ENCODE measurements at regions not wholly inside any gene's neighbourhood (a gene's known extent, or its start where the extent isn't known, plus 50 kb on each side); places are given as distances from the start of the nearest gene placed in this dataset.

GRCh38 chr10:28354511-28354910 lies 51.6 kb upstream of the MPP7 start:
- 83 to 85% methylated on average over 4 of the region's 4 CpGs for WGBS, 2 donors
- no peak overlapping the region for H3K4me3 ChIP-seq (ENCODE audit: low read depth, poor library complexity, severe bottlenecking)
- DNase-seq (ENCODE audit: low spot score in 2 of 2), result no peak
- intact Hi-C loops (cut with DNase I; ENCODE audit: low total_unique reads), result no loop called here
- TF ChIP-seq POLR2A (IDR thresholded peaks at IDR 0.05) (no peak), CTCF (IDR thresholded peaks at IDR 0.05) (no peak)

- no peak for DNase-seq (ENCODE audit: low spot score in 2 of 2)
- no peak for TF ChIP-seq POLR2A (IDR thresholded peaks at IDR 0.05)
- TF ChIP-seq CTCF (IDR thresholded peaks at IDR 0.05), result no peak
- 83 to 88% methylated on average over 2 of the region's 2 CpGs for WGBS, 2 donors
- intact Hi-C loops (cut with DNase I; ENCODE audit: low total_unique reads), result no loop called here
- no peak overlapping the region for H3K4me3 ChIP-seq (ENCODE audit: low read depth, poor library complexity, severe bottlenecking)
Measured at GRCh38 chr10:28355376-28355775, 52.5 kb upstream of the MPP7 start.

- intact Hi-C loops (cut with DNase I; ENCODE audit: low total_unique reads), result no loop called here
- no peak for DNase-seq (ENCODE audit: low spot score in 2 of 2)
- TF ChIP-seq POLR2A (IDR thresholded peaks at IDR 0.05) (no peak), CTCF (IDR thresholded peaks at IDR 0.05) (no peak)
- no peak overlapping the region for H3K4me3 ChIP-seq (ENCODE audit: low read depth, poor library complexity, severe bottlenecking)
- WGBS, 2 donors, result 96% methylated on average over 3 of the region's 3 CpGs
Measured at GRCh38 chr10:28359334-28359733, 56.5 kb upstream of the MPP7 start.

- intact Hi-C loops (cut with DNase I; ENCODE audit: low total_unique reads), result no loop called here
Measured at GRCh38 chr10:28360175-28360574, 57.3 kb upstream of the MPP7 start.

GRCh38 chr10:28363376-28363775 lies 60.5 kb upstream of the MPP7 start:
- DNase-seq (ENCODE audit: low spot score in 2 of 2), result no peak
- no peak overlapping the region for H3K4me3 ChIP-seq (ENCODE audit: low read depth, poor library complexity, severe bottlenecking)
- intact Hi-C loops (cut with DNase I; ENCODE audit: low total_unique reads), result no loop called here
- no peak for TF ChIP-seq CTCF (IDR thresholded peaks at IDR 0.05)
- no peak for TF ChIP-seq POLR2A (IDR thresholded peaks at IDR 0.05)

More at GRCh38 chr10:28360175-28360574, 57.3 kb upstream of the MPP7 start:
- 84 to 88% methylated on average over 4 of the region's 4 CpGs for WGBS, 2 donors
- DNase-seq (ENCODE audit: low spot score in 2 of 2), result no peak
- no peak overlapping the region for H3K4me3 ChIP-seq (ENCODE audit: low read depth, poor library complexity, severe bottlenecking)
- TF ChIP-seq POLR2A (IDR thresholded peaks at IDR 0.05) (no peak), CTCF (IDR thresholded peaks at IDR 0.05) (no peak)

- 51 to 54% methylated on average over 2 of the region's 2 CpGs for WGBS, 2 donors
- TF ChIP-seq CTCF (IDR thresholded peaks at IDR 0.05), result no peak
- no peak for TF ChIP-seq POLR2A (IDR thresholded peaks at IDR 0.05)
- no peak for DNase-seq (ENCODE audit: low spot score in 2 of 2)
- intact Hi-C loops (cut with DNase I; ENCODE audit: low total_unique reads), result no loop called here
- H3K4me3 ChIP-seq (ENCODE audit: low read depth, poor library complexity, severe bottlenecking), result no peak overlapping the region
Measured at GRCh38 chr10:28365840-28366239, 63.0 kb upstream of the MPP7 start.
